K562 (cell line): ENCODE measurements at regions not wholly inside any gene's neighbourhood (a gene's known extent, or its start where the extent isn't known, plus 50 kb on each side); places are given as distances from the start of the nearest gene placed in this dataset.

Experiments used
- CTCF ChIP-seq, 3 experiments: IDR thresholded peaks in 2 of 3; conservative IDR thresholded peaks in 1 of 3; 2 replicates each; pipeline ENCODE4 v1.5.1; 2011 to 2012; ENCODE audit warnings: low read length in 3 of 3, mild to moderate bottlenecking in 3 of 3, control low read depth in 2 of 3, improper control_type of control experiment in 1 of 3, inconsistent platforms in 1 of 3, low read depth in 1 of 3, mixed read lengths in 1 of 3, moderate library complexity in 1 of 3; ENCODE audit not compliant: insufficient read depth in 2 of 3
- PTBP1 ChIP-seq: fragments of 200-400 bp; formaldehyde crosslinking; IDR thresholded peaks from 2 replicates; pipeline ENCODE4 v1.6.1; 2017; ENCODE audit warnings: low read depth, low read length
- SIN3B ChIP-seq: fragments of 450-650 bp; IDR thresholded peaks from 2 replicates; pipeline ENCODE4 v1.6.1; 2017; ENCODE audit warnings: low read depth, mild to moderate bottlenecking, moderate library complexity
- ZNF146 ChIP-seq: IDR thresholded peaks from one replicate; pipeline ENCODE4 v1.6.1; 2018; ENCODE audit warnings: missing compliant biosample characterization; ENCODE audit not compliant: unreplicated experiment
- TF ChIP-seq, protein P1 (sequence below): IDR thresholded peaks from 3 replicates; pipeline ENCODE4 v1.6.1; 2011; ENCODE audit warnings: borderline replicate concordance, mild to moderate bottlenecking; ENCODE audit not compliant: insufficient read length, insufficient read depth
- TF ChIP-seq, protein P2 (sequence below): sonication (generic); formaldehyde crosslinking; IDR thresholded peaks from 2 replicates; pipeline ENCODE4 v1.8.1; 2023; ENCODE audit warnings: mild to moderate bottlenecking, missing genetic modification reagents

- TF ChIP-seq PTBP1 (no peak), CTCF (IDR thresholded peaks at IDR 0.05 in 2 of 3, conservative IDR thresholded peaks at IDR 0.05 in 1 of 3; ENCODE audit: insufficient read depth in 2 of 3, low read depth in 1 of 3, low read length in 3 of 3) (no peak), SIN3B (no peak), ZNF146 (CRISPR knock-in tag) (no peak)
- TF ChIP-seq, protein P1, sequence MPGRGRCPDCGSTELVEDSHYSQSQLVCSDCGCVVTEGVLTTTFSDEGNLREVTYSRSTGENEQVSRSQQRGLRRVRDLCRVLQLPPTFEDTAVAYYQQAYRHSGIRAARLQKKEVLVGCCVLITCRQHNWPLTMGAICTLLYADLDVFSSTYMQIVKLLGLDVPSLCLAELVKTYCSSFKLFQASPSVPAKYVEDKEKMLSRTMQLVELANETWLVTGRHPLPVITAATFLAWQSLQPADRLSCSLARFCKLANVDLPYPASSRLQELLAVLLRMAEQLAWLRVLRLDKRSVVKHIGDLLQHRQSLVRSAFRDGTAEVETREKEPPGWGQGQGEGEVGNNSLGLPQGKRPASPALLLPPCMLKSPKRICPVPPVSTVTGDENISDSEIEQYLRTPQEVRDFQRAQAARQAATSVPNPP: no peak
- TF ChIP-seq, protein P2, sequence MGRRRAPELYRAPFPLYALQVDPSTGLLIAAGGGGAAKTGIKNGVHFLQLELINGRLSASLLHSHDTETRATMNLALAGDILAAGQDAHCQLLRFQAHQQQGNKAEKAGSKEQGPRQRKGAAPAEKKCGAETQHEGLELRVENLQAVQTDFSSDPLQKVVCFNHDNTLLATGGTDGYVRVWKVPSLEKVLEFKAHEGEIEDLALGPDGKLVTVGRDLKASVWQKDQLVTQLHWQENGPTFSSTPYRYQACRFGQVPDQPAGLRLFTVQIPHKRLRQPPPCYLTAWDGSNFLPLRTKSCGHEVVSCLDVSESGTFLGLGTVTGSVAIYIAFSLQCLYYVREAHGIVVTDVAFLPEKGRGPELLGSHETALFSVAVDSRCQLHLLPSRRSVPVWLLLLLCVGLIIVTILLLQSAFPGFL (CRISPR knock-in tag): no peak
Measured at GRCh38 chr6:113344969-113345368, 512.2 kb upstream of the MARCKS start.
